ENCODE measurements at regions not wholly inside any gene's neighbourhood (a gene's known extent, or its start where the extent isn't known, plus 50 kb on each side); places are given as distances from the start of the nearest gene placed in this dataset.

GRCh38 chr10:8534891-8535290, 480.4 kb downstream of the GATA3 start:
- TF ChIP-seq ETV6 (conservative IDR thresholded peaks at IDR 0.05 in 1 of 2, IDR thresholded peaks at IDR 0.05 in 1 of 2; ENCODE audit: borderline replicate concordance in 1 of 2, low read depth in 1 of 2) (no peak), CBX5 (IDR thresholded peaks at IDR 0.05; ENCODE audit: low read depth) (no peak), ATF7 (IDR thresholded peaks at IDR 0.05; ENCODE audit: low read depth) (no peak), ZNF687 (IDR thresholded peaks at IDR 0.05) (no peak), ZBTB40 (IDR thresholded peaks at IDR 0.05; ENCODE audit: borderline replicate concordance) (no peak), JUNB (IDR thresholded peaks at IDR 0.05) (no peak), MXI1 (IDR thresholded peaks at IDR 0.05; ENCODE audit: low read depth, low read length) (no peak), SUZ12 (IDR thresholded peaks at IDR 0.05; ENCODE audit: unreplicated experiment) (no peak), POLR2A (IDR thresholded peaks at IDR 0.05; ENCODE audit: low read depth, low read length) (no peak), SREBF2 (IDR thresholded peaks at IDR 0.05; ENCODE audit: low read length) (no peak), SMARCA5 (IDR thresholded peaks at IDR 0.05) (no peak)
